Endothelial cell of umbilical vein (primary cell): ENCODE measurements at regions not wholly inside any gene's neighbourhood (a gene's known extent, or its start where the extent isn't known, plus 50 kb on each side); places are given as distances from the start of the nearest gene placed in this dataset.

Experiments
- BruUV-seq: library from RNA; stranded (reverse); fragments of 400-500 nt; replicated peaks from 2 replicates; lab custom pipeline; 2021; lab: Mats Ljungman, UMichigan
- CTCF ChIA-PET: fragments of 300-600, 350-600 bp; sonication (Branson Sonifier 250); formaldehyde crosslinking; loops from one replicate; lab custom pipeline; 2021; ENCODE audit warnings: antibody characterized with exemption, inconsistent platforms; lab: Charles Lee
- POLR2A ChIA-PET: fragments of 300-600, 350-600 bp; sonication (Branson Sonifier 250); formaldehyde crosslinking; loops from one replicate; lab custom pipeline; 2021; ENCODE audit warnings: antibody characterized with exemption, inconsistent platforms; lab: Charles Lee
- DNase-seq: peaks from one replicate; pipeline ENCODE4 v3.0.0-alpha.2; 2011; ENCODE audit warnings: low read depth, low spot score
- FAIRE-seq: peaks from 2 replicates; lab custom pipeline; 2011; peaks lifted over from hg19 to GRCh38; lab: Jason Lieb, UNC
- H2AFZ ChIP-seq: 2 replicates; pipeline ENCODE4 v1.6.0; 2012; ENCODE audit warnings: low read depth, low read length, control low read depth, inconsistent platforms
- H3K27ac ChIP-seq: 2 replicates; pipeline ENCODE4 v1.5.1; 2011; ENCODE audit warnings: low read depth, mild to moderate bottlenecking, control low read depth, low read length, moderate library complexity; ENCODE audit not compliant: insufficient read depth
- H3K27me3 ChIP-seq, 2 experiments: 2 replicates each; pipeline versions ENCODE4 v1.6.0 to v1.6.1; 2011; ENCODE audit warnings: low read length in 2 of 2, mixed read lengths in 1 of 2; ENCODE audit not compliant: control insufficient read depth in 2 of 2, insufficient read depth in 2 of 2
- H3K36me3 ChIP-seq, 2 experiments: 2 replicates in 1 of 2; 3 replicates in 1 of 2; pipeline ENCODE4 v1.5.1; 2011; ENCODE audit warnings: low read length in 2 of 2, mild to moderate bottlenecking in 1 of 2, moderate library complexity in 1 of 2; ENCODE audit not compliant: control insufficient read depth in 2 of 2, insufficient read depth in 2 of 2; ENCODE audit errors: extremely low read depth in 1 of 2
- H3K4me1 ChIP-seq: 3 replicates; pipeline ENCODE4 v1.5.1; 2011; ENCODE audit warnings: mild to moderate bottlenecking, low read length; ENCODE audit not compliant: control insufficient read depth, insufficient read depth; ENCODE audit errors: extremely low read depth
- H3K4me2 ChIP-seq: 2 replicates; pipeline ENCODE4 v1.6.1; 2011; ENCODE audit warnings: low read length, control low read depth, mixed read lengths; ENCODE audit not compliant: insufficient read depth
- H3K4me3 ChIP-seq, 3 experiments: fragments of 200-600 bp in 1 of 3; sonication (generic), shearing (Covaris generic) in 1 of 3; replicated peaks in 1 of 3; 2 replicates each; pipeline ENCODE4 v1.5.1; 2011 to 2016; ENCODE audit warnings: control low read depth in 3 of 3, low read length in 3 of 3, mild to moderate bottlenecking in 2 of 3, inconsistent platforms in 1 of 3, low read depth in 1 of 3, moderate library complexity in 1 of 3; ENCODE audit not compliant: insufficient read depth in 1 of 3
- H3K79me2 ChIP-seq: 2 replicates; pipeline ENCODE4 v1.6.0; 2012; ENCODE audit warnings: low read length, inconsistent platforms; ENCODE audit not compliant: control insufficient read depth, insufficient read depth
- H3K9ac ChIP-seq: replicated peaks from 2 replicates; pipeline ENCODE3; 2011; ENCODE audit warnings: low read length, control low read depth; ENCODE audit not compliant: insufficient read depth; ENCODE audit errors: extremely low read depth
- H3K9me1 ChIP-seq: replicated peaks from 3 replicates; pipeline ENCODE4 v1.6.0; 2011; ENCODE audit warnings: mild to moderate bottlenecking, low read length; ENCODE audit not compliant: control insufficient read depth, insufficient read depth; ENCODE audit errors: extremely low read depth
- H3K9me3 ChIP-seq: replicated peaks from 2 replicates; pipeline ENCODE4 v1.5.1; 2012; ENCODE audit warnings: low read length, inconsistent platforms; ENCODE audit not compliant: control insufficient read depth, insufficient read depth
- H4K20me1 ChIP-seq: replicated peaks from 2 replicates; pipeline ENCODE3; 2011; ENCODE audit warnings: mild to moderate bottlenecking, low read length; ENCODE audit not compliant: control insufficient read depth, insufficient read depth; ENCODE audit errors: extremely low read depth
- CTCF ChIP-seq, 2 donors: IDR thresholded peaks; 1 replicate in 1 of 2; 2 replicates in 1 of 2; pipeline ENCODE4 v1.5.1; 2011; ENCODE audit warnings: low read length in 2 of 2, mild to moderate bottlenecking in 2 of 2, moderate library complexity in 2 of 2, control low read depth in 1 of 2, inconsistent platforms in 1 of 2, low read depth in 1 of 2; ENCODE audit not compliant: insufficient read depth in 1 of 2; ENCODE audit errors: extremely low read depth in 1 of 2
- EZH2 ChIP-seq: IDR thresholded peaks from 2 replicates; pipeline ENCODE4 v1.6.1; 2012; ENCODE audit warnings: borderline replicate concordance, low read depth, mild to moderate bottlenecking, moderate library complexity, low read length, inconsistent platforms; ENCODE audit not compliant: severe bottlenecking
- FOS ChIP-seq: IDR thresholded peaks from 2 replicates; pipeline ENCODE4 v1.6.1; 2011; ENCODE audit warnings: mild to moderate bottlenecking, low read length, moderate library complexity, borderline replicate concordance; ENCODE audit not compliant: insufficient read depth
- GATA2 ChIP-seq: IDR thresholded peaks from 2 replicates; pipeline ENCODE4 v1.7.0; 2011; ENCODE audit warnings: low read depth, mild to moderate bottlenecking, moderate library complexity, mixed read lengths, low read length; ENCODE audit not compliant: insufficient read length, insufficient read depth
- JUN ChIP-seq: IDR thresholded peaks from 2 replicates; pipeline ENCODE4 v1.6.1; 2011; ENCODE audit warnings: borderline replicate concordance, low read depth; ENCODE audit not compliant: insufficient read length, insufficient read depth
- MYC ChIP-seq: IDR thresholded peaks from one replicate; pipeline ENCODE4 v1.6.1; 2011; ENCODE audit warnings: mild to moderate bottlenecking, low read depth, low read length
- POLR2A ChIP-seq: IDR thresholded peaks from 2 replicates; pipeline ENCODE4 v1.6.1; 2012; ENCODE audit warnings: low read depth, mild to moderate bottlenecking, control low read depth, low read length
- POLR2AphosphoS5 ChIP-seq: IDR thresholded peaks from 2 replicates; pipeline ENCODE4 v1.6.1; 2012; ENCODE audit warnings: low read depth, mild to moderate bottlenecking, control low read depth, low read length, moderate library complexity; ENCODE audit not compliant: insufficient read depth
- dilution Hi-C: fragments of 300-500 bp; cut with MboI; formaldehyde crosslinking; loops from one replicate; pipeline ENCODE4 v1.15.0; 2019; ENCODE audit warnings: low sequenced_read_pairs; ENCODE audit not compliant: extremely low pct_ligation_motif_present
- intact Hi-C: fragments of 100-400 bp; cut with micrococcal nuclease; formaldehyde crosslinking; loops from one replicate; pipeline ENCODE4 v1.10.0; 2022
- TF ChIP-seq, protein P1 (sequence below): IDR thresholded peaks from 2 replicates; pipeline ENCODE4 v1.6.1; 2011; ENCODE audit not compliant: insufficient read depth, insufficient read length

DNA sequence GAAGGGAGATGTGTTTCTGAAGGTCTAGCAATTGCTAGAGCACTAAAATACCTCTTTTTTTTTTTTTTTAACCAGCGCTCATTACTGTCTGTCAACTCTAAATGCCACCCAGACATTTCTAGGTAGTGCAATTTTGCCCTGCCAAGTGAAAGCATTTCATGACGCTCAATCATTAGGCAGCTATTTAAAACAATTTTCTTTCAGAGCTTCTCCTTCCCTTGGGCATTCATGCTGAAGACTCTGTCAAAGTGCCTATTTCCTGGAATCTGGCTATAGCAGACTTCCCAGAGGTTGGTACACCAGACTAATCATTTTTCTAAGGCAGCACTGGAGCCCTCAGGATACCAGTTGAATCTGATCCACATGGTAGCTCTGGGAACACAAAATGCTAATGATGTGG lies 97.0 kb upstream of the ANKRD55 start:
- Histone ChIP-seq H2AFZ (no peak overlapping the region), H3K79me2 (no peaks in the 10 kb centered on the region), H3K9me1 (no peaks in the 10 kb centered on the region), H3K4me1 (peaks cover 27% of the 10 kb centered on the region), H3K4me2 (no peak overlapping the region), H3K4me3 (no peak overlapping the region), H3K27me3 (no peaks in the 10 kb centered on the region), H3K9me3 (no peaks in the 10 kb centered on the region), H3K9ac (no peak overlapping the region), H4K20me1 (no peaks in the 10 kb centered on the region), H3K27ac (no peak overlapping the region), H3K36me3 (no peaks in the 10 kb centered on the region)
- no peak for FAIRE-seq
- dilution Hi-C loops: no loop called here
- TF ChIP-seq MYC: no peak
- TF ChIP-seq POLR2AphosphoS5: no peak
- TF ChIP-seq CTCF (IDR thresholded peaks at IDR 0.05; ENCODE audit: extremely low read depth in 1 of 2, insufficient read depth in 1 of 2, low read depth in 1 of 2, low read length in 2 of 2): no peak
- TF ChIP-seq JUN: no peak
- TF ChIP-seq GATA2: no peak
- TF ChIP-seq FOS: no peak
- TF ChIP-seq EZH2: no peak
- TF ChIP-seq POLR2A: no peak
- TF ChIP-seq, protein P1, sequence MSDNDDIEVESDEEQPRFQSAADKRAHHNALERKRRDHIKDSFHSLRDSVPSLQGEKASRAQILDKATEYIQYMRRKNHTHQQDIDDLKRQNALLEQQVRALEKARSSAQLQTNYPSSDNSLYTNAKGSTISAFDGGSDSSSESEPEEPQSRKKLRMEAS: no peak
- no peak for DNase-seq
- intact Hi-C loops: no loop called here
- no TSS peak for BruUV-seq
- POLR2A ChIA-PET: no interaction called here
- CTCF ChIA-PET: interaction anchor here (0.8 to 3.2 kb wide), 6 partner anchors 13 to 59 kb away, joined by 3 to 10 read pairs (median 6); no protein-coding TSS in a partner anchor
